Tongue (tissue), 1 donor: ENCODE measurements at regions not wholly inside any gene's neighbourhood (a gene's known extent, or its start where the extent isn't known, plus 50 kb on each side); places are given as distances from the start of the nearest gene placed in this dataset.
"Not testable (repeated sequence)": the region's sequence is repeated elsewhere in the genome, so short reads cannot be mapped to it uniquely, and the experiment has no call there.

ENCODE experiments used
- DNase-seq: peaks from one replicate; pipeline ENCODE4 v3.0.0-alpha.2; 2015

DNA sequence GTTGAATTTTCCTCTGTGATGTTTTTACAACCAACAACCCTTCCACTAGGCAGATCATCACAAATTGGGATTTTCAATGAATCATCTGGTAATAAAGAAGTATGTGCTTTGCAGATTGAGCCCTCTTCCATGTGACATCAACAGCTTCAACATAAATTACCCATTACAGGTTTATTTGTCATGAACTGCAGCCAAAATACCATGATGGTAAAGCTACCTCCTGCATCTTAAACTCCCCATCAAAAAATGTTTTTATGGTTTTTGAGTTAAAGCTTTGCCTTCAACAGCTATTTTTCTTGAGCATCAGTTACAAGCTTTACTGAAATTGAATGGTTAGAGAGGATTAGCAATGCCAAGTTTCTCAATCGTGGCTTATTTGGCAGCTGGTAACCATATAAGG, 211.4 kb upstream of the TUSC1 start:
- DNase-seq: no peak

GRCh38 chr9:25876248-25876647, 198.0 kb upstream of the TUSC1 start:
- DNase-seq: no peak

GRCh38 chr9:25864509-25864908, 186.3 kb upstream of the TUSC1 start:
- no peak for DNase-seq

- peak; percentile 7 for DNase-seq
These were observed 183.2 kb upstream of the TUSC1 start for GRCh38 chr9:25861421-25861820.

DNA sequence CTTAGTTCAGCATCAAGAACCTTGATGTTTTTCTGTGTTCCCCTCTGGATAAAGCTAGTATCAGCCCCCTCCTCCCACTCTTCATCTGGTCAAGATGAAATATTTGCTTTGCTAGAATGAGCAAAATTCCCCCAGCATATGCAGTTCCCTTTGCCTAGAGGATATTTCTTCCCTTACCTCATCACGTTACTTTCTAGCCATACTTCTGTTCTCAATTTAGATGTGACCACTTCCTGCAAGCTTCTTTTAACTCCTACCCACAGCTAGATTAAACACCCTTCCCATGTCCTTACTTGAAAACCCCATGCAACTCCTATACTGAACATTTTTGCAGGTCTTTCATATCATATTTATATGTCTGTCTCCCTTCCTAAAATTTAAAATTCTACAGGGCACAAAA, 178.9 kb upstream of the TUSC1 start:
- DNase-seq: no peak

- DNase-seq: no peak
These were observed 172.6 kb upstream of the TUSC1 start for GRCh38 chr9:25850803-25851202.

- no peak for DNase-seq
These were observed 167.6 kb upstream of the TUSC1 start for GRCh38 chr9:25845867-25846266.

GRCh38 chr9:25830381-25830780, 152.1 kb upstream of the TUSC1 start:
- no peak for DNase-seq

DNA sequence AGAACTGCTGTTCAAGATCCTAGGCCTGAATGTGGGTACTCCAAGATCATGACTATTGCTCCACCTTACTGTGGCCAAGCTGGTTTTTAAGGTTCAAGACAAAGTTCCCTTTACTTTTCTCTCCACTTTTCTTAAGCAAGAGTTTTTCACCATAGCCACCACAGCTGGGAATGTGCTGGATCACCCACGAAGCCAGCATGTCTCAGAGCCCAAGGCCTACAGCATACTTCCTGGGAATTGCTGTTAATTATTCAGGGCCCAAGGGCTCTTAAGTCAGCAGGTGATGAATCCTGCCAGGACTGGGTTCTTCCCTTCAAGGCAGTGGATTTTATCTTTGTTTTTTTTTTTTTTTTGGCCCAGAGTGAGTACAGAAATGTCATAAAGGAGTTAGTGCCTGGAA, 149.4 kb upstream of the TUSC1 start:
- no peak for DNase-seq

DNA sequence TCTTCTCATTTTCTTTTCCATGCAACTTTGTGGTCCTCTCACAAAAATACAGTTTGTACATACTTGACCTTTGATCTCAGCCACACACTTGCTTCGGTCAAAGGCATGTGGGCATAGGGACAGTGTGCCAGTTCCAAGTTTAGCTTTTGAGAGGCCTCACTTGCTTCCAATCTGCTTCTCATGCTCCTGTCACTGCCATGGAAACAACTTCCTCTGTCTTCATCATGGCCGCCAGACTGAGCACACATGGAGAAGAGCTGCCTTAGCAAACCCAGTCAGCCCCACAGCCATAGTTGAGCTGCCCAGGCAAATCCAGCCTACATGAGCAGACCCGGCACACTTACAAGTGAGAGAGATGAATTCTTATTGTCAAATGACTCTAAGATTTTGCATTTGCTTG, 138.2 kb upstream of the TUSC1 start:
- DNase-seq: no peak

GRCh38 chr9:25814023-25814422, 135.8 kb upstream of the TUSC1 start:
- no peak for DNase-seq

DNA sequence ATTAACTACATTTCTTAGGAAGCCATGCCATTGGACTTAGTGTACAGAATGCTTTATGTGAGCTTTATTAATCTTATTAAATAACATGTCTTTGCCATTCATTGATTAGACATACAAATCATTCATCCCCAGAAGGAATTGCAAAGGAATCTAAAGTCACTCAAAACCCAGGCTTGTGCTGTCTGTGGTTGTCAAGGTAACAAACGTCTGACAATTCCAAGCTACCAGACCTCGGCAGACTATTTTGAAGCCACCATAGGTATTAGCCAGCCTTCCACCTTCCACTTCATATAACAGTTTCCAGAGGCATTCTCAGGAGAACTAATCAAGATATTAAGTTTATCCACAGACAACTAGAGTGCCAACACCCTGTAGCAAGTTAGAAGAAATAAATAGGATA, 135.2 kb upstream of the TUSC1 start:
- no peak for DNase-seq

- DNase-seq: no peak
These were observed 130.3 kb upstream of the TUSC1 start for GRCh38 chr9:25808554-25808953.

DNA sequence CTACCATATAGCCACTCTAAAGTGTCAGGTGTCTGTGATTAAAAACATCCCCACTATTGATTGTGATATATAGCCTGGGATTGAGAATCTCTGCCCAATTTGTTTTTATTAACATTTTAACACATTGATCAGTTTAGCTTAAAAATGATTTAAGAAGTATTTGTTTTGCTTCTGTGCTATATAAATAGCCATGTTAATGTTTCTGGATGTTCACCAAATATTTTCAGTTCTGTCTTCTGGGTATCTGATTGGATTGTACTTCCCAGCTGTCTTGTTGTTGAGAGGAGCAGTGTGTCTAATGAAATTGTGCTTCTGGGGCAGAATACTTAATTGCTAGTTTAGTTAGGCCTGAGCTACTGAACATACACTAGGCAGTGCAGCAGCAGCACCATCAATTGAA, 126.6 kb upstream of the TUSC1 start:
- DNase-seq: peak; percentile 5

GRCh38 chr9:25801989-25802388, 123.7 kb upstream of the TUSC1 start:
- DNase-seq: not testable (repeated sequence)

- no peak for DNase-seq
These were observed 95.6 kb upstream of the TUSC1 start for GRCh38 chr9:25773805-25774204.

GRCh38 chr9:25755951-25756350, 77.7 kb upstream of the TUSC1 start:
- peak; percentile 1 for DNase-seq

- no peak for DNase-seq
These were observed 74.2 kb upstream of the TUSC1 start for GRCh38 chr9:25752398-25752797.

- DNase-seq: no peak
These were observed 64.0 kb upstream of the TUSC1 start for GRCh38 chr9:25742256-25742655.

GRCh38 chr9:25733336-25733982, 55.2 kb upstream of the TUSC1 start:
- DNase-seq: no peak

DNA sequence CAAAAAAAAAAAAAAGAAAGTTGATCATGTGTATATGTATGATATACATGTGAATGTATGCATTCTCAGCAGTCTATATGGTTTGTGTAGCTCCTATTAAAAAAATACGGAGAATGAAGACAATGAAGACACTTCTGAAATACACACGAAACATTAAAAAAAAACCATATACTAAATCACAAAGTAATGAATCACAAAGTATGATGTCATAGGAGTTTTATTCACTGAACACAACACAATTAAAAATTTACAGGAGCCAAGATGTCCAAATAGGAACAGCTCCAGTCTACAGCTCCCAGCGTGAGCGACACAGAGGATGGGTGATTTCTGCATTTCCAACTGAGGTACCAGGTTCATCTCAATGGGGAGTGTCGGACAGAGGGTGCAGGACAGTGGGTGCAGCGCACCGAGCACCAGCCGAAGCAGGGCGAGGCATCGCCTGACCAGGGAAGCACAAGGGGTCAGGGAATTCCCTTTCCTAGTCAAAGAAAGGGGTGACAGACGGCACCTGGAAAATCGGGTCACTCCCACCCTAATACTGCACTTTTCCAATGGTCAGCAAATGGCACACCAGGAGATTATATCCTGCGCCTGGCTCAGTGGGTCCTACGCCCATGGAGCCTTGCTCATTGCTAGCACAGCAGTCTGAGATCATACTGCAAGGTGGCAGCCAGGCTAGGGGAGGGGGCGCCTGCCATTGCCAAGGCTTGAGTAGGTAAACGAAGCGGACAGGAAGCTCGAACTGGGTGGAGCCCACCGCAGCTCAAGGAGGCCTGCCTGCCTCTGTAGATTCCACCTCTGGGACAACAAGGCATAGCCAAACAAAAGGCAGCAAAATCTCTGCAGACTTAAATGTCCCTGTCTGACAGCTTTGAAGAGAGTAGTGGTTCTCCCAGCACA, 53.9 kb upstream of the TUSC1 start:
- DNase-seq: not testable (repeated sequence)
